ENCODE measurements at regions not wholly inside any gene's neighbourhood (a gene's known extent, or its start where the extent isn't known, plus 50 kb on each side); places are given as distances from the start of the nearest gene placed in this dataset.

DNA sequence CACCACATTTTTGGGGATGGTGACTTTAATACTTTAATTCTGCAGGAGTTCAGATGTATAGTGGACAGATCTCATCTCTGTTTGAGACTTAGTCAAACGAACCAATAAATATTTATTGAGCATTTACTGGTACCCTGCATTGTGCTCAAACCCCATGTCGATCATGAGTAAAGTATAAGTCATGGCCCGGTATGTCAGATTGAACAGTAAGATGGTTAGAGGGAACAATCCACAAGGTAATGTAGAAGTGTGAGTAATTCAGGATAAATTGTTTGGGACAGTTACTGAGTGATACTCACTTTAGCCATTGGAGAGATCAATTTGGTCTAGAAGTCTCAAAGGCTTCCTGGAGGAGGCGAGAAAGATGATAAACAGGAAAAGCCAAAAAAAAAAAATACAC, 265.5 kb upstream of the C2CD4B start:
- DNase-seq (ENCODE audit: low spot score in 2 of 2) = no peak
- TF ChIP-seq, protein P1, sequence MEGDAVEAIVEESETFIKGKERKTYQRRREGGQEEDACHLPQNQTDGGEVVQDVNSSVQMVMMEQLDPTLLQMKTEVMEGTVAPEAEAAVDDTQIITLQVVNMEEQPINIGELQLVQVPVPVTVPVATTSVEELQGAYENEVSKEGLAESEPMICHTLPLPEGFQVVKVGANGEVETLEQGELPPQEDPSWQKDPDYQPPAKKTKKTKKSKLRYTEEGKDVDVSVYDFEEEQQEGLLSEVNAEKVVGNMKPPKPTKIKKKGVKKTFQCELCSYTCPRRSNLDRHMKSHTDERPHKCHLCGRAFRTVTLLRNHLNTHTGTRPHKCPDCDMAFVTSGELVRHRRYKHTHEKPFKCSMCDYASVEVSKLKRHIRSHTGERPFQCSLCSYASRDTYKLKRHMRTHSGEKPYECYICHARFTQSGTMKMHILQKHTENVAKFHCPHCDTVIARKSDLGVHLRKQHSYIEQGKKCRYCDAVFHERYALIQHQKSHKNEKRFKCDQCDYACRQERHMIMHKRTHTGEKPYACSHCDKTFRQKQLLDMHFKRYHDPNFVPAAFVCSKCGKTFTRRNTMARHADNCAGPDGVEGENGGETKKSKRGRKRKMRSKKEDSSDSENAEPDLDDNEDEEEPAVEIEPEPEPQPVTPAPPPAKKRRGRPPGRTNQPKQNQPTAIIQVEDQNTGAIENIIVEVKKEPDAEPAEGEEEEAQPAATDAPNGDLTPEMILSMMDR (IDR thresholded peaks at IDR 0.05) = no peak
- intact Hi-C loops (cut with DNase I) = loop anchor here (5.0 kb wide), 1 partner anchor 42 kb away; no protein-coding TSS in a partner anchor
- no peaks in the 10 kb centered on the region for H3K36me3 ChIP-seq
- no peak overlapping the region for H3K4me3 ChIP-seq
- no peaks in the 10 kb centered on the region for H3K27me3 ChIP-seq
- no peaks in the 10 kb centered on the region for H3K9me3 ChIP-seq
- peak overlapping the region; percentile 57 to 84 for H3K27ac ChIP-seq
- H3K4me1 ChIP-seq = peaks cover 16 to 59% of the 10 kb centered on the region in 2 donors

DNA sequence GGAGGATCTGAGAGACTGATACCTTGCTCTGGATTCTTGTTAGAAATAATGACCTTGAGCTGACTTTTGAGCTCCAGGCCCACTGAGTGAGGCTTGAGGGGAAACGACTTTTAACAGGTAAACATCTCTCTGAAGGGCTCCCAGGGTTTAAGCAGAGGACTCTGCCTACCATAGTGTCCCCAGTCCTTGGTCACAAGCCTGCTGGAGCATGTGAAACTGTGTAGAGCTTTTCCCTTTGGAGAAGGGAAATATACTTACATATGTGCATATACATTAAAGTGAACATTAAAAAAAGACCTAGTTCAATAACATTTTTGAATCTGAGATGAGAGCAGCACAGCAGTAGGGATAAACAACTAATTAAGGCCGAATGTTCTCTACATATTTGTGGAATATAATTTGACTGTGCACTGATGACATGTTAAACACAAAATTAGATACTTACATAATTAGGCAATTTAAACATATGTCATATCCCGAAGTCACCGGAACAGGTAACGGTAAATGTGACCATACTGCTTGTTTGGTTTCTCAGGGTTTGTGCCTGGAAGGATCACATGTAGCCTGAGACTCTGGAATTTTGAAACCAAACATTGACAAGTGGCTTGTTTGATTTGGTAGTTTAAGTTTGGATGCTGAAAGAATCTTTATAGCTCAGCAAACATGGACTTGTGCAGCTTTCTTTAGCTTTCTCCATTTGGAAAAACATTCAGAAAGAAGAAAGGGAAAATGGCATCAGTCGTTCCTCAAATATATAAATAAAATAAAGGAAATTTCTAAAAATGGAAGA, 266.1 kb upstream of the C2CD4B start:
- H3K27ac ChIP-seq = peak overlapping the region; percentile 57 to 84
- H3K36me3 ChIP-seq = no peaks in the 10 kb centered on the region
- peaks cover 12 to 53% of the 10 kb centered on the region in 2 donors for H3K4me1 ChIP-seq
- DNase-seq (ENCODE audit: low spot score in 2 of 2) = no peak
- intact Hi-C loops (cut with DNase I) = loop anchor here (5.0 kb wide), 1 partner anchor 41 kb away; no protein-coding TSS in a partner anchor
- TF ChIP-seq, protein P1 (IDR thresholded peaks at IDR 0.05) = no peak
- H3K27me3 ChIP-seq = no peaks in the 10 kb centered on the region
- H3K4me3 ChIP-seq = no peak overlapping the region
- no peaks in the 10 kb centered on the region for H3K9me3 ChIP-seq

DNA sequence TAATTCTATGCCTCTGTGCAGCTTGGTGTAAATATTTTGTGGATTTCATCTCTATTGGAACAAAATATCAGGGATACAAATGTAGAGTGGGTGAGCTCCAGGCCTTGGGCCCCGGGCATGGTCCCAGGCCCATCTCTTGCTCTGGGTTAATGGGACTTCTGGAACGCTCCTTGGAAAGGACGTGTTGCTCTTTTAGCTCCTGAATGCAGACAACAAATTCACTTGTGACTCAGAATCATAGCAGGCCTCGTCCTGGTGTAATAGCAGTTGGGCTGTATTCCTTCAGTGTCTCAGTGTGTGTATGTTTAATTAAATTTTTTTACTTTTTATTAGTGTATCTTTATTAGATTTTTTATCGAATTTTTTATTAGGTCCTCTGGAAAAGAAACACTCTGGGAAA, 266.7 kb upstream of the C2CD4B start:
- H3K9me3 ChIP-seq = no peaks in the 10 kb centered on the region
- DNase-seq (ENCODE audit: low spot score in 2 of 2) = no peak
- H3K4me3 ChIP-seq = no peak overlapping the region
- intact Hi-C loops (cut with DNase I) = loop anchor here (2.0 to 5.0 kb wide), 2 partner anchors 40 to 41 kb away; partner anchors contain the start of gene TLN2
- H3K27me3 ChIP-seq = no peaks in the 10 kb centered on the region
- peak overlapping the region; percentile 57 to 84 for H3K27ac ChIP-seq
- H3K36me3 ChIP-seq = no peaks in the 10 kb centered on the region
- TF ChIP-seq, protein P1 (IDR thresholded peaks at IDR 0.05) = no peak
- H3K4me1 ChIP-seq = peaks cover 7 to 47% of the 10 kb centered on the region in 2 donors

DNA sequence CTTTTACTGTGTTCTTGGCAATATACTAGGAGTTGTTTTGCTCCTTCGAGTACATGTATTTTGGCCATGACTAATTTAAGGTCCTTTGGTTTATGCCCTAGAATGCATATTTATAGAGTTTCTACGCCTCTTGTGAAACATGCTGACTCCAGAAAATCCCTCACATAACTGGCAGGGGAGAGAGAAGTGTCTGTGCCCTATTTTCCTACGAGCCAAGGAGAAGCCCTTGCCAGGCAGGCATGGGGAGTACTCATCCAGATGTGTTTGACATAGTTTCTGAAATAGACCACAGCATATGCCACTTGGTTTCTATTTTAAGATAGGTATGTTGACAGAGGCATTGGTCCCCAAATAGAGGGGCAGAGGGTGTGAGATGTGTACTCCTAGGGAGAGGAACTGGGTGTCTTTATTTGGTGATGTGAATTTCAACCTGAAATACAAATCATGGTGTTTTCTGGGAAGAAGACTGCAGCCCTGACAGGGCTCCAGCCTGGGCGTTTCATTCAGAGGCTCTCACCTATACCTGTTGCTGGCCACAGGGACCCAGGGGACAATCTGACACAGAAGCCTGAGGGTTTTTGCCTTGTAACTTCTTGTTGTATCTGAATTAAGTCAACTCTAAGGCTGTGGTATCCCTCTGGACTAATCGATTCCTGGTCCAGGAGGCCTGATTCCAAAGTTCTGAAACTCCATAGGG, 267.8 kb upstream of the C2CD4B start:
- intact Hi-C loops (cut with DNase I) = loop anchor here (2.0 to 5.0 kb wide), 2 partner anchors 39 to 42 kb away; partner anchors contain the start of gene TLN2
- Histone ChIP-seq H3K9me3 (no peaks in the 10 kb centered on the region), H3K36me3 (no peaks in the 10 kb centered on the region), H3K27me3 (no peaks in the 10 kb centered on the region), H3K4me3 (no peak overlapping the region), H3K27ac (peak overlapping the region; percentile 80 to 84), H3K4me1 (peaks cover 4 to 40% of the 10 kb centered on the region in 2 donors)
- peak in 1 of 2 donors; percentile 82 for DNase-seq (ENCODE audit: low spot score in 2 of 2)
- TF ChIP-seq, protein P1 (IDR thresholded peaks at IDR 0.05) = no peak

DNA sequence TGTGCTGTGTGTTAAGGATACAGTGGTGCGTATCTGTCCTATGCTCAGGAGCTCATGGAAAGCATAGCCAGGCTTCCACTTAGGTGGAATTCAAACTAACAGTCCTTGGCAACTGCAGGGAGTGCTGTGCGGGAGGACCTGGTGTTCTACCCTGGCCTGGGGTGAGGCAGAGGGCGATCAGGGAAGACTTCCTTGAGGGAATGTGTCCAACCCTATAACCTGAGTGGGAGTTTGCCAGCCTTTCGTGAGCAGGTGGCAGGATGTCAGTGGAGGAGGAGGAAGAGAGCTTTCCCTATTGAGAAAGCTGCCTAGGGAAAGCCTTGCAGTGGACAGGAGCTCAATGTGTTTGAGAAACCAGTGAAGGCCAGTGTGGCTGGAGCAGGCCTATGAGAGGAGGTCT, 271.1 kb upstream of the C2CD4B start:
- DNase-seq (ENCODE audit: low spot score in 2 of 2) = no peak
- H3K9me3 ChIP-seq = no peaks in the 10 kb centered on the region
- H3K4me1 ChIP-seq = peaks cover 4 to 48% of the 10 kb centered on the region in 2 donors
- TF ChIP-seq, protein P1 (IDR thresholded peaks at IDR 0.05) = no peak
- no peaks in the 10 kb centered on the region for H3K27me3 ChIP-seq
- intact Hi-C loops (cut with DNase I) = no loop called here
- no peak overlapping the region for H3K27ac ChIP-seq
- H3K4me3 ChIP-seq = no peak overlapping the region
- no peaks in the 10 kb centered on the region for H3K36me3 ChIP-seq

Data from ascending aorta (tissue), 2 donors.